Thyroid gland (tissue), 4 donors: ENCODE measurements at regions not wholly inside any gene's neighbourhood (a gene's known extent, or its start where the extent isn't known, plus 50 kb on each side); places are given as distances from the start of the nearest gene placed in this dataset.

Experiments
- POLR2A ChIP-seq, 2 donors: fragments of 450-650 bp; IDR thresholded peaks; one replicate each; pipeline ENCODE4 v1.6.1; 2017; ENCODE audit warnings: antibody characterized with exemption in 2 of 2, mild to moderate bottlenecking in 2 of 2, moderate library complexity in 1 of 2
- TF ChIP-seq, protein P1 (sequence below), 6 experiments: fragments of 200-600 bp in 3 of 6; fragments of 450-650 bp in 3 of 6; sonication (generic) in 3 of 6; IDR thresholded peaks; one replicate each; pipeline ENCODE4 v1.5.1; 2016 to 2019; ENCODE audit warnings: antibody characterized with exemption in 6 of 6, mild to moderate bottlenecking in 2 of 6, inconsistent platforms in 1 of 6, moderate library complexity in 1 of 6

DNA sequence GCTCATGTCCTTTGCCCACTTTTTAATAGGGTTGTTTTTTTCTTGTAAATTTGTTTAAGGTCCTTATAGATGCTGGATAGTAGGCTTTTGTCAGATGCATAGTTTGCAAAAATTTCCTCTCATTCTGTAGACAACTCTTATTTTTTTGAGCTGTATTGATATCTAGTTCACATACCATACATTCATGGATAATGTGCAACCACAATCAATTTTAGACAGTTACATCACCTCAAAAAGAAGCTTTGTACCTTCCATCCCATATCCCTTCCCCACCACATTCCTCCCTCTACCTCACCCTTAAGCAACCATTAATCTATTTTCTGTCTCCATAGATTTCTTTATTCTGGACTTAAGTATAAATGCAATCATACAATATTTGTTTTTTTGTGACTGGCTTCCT lies 98.4 kb downstream of the PTCSC3 start:
- TF ChIP-seq, protein P1, sequence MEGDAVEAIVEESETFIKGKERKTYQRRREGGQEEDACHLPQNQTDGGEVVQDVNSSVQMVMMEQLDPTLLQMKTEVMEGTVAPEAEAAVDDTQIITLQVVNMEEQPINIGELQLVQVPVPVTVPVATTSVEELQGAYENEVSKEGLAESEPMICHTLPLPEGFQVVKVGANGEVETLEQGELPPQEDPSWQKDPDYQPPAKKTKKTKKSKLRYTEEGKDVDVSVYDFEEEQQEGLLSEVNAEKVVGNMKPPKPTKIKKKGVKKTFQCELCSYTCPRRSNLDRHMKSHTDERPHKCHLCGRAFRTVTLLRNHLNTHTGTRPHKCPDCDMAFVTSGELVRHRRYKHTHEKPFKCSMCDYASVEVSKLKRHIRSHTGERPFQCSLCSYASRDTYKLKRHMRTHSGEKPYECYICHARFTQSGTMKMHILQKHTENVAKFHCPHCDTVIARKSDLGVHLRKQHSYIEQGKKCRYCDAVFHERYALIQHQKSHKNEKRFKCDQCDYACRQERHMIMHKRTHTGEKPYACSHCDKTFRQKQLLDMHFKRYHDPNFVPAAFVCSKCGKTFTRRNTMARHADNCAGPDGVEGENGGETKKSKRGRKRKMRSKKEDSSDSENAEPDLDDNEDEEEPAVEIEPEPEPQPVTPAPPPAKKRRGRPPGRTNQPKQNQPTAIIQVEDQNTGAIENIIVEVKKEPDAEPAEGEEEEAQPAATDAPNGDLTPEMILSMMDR (IDR thresholded peaks at IDR 0.05): no peak
- TF ChIP-seq POLR2A (IDR thresholded peaks at IDR 0.05): no peak
